Gastroesophageal sphincter (tissue), 3 donors: ENCODE measurements at regions not wholly inside any gene's neighbourhood (a gene's known extent, or its start where the extent isn't known, plus 50 kb on each side); places are given as distances from the start of the nearest gene placed in this dataset.

ENCODE experiments used
- CTCF ChIP-seq, 4 experiments: fragments of 200-600 bp in 2 of 4; fragments of 450-650 bp in 2 of 4; sonication (generic) in 1 of 4; IDR thresholded peaks; one replicate each; pipeline ENCODE4 v1.5.1; 2017 to 2019; ENCODE audit warnings: antibody characterized with exemption in 4 of 4, mild to moderate bottlenecking in 2 of 4, moderate library complexity in 2 of 4
- EP300 ChIP-seq: sonication (generic); formaldehyde crosslinking; IDR thresholded peaks from one replicate; pipeline ENCODE4 v1.6.1; 2017; ENCODE audit warnings: antibody characterized with exemption, mild to moderate bottlenecking
- POLR2A ChIP-seq, 2 donors: fragments of 450-650 bp; IDR thresholded peaks; one replicate each; pipeline ENCODE4 v1.6.1; 2017; ENCODE audit warnings: antibody characterized with exemption in 2 of 2, mild to moderate bottlenecking in 2 of 2, moderate library complexity in 1 of 2

- TF ChIP-seq CTCF (IDR thresholded peaks at IDR 0.05): no peak
- TF ChIP-seq POLR2A (IDR thresholded peaks at IDR 0.05): no peak
- TF ChIP-seq EP300: no peak
Measured at GRCh38 chr3:105051111-105051510, 315.6 kb upstream of the ALCAM start.
